ENCODE measurements at regions not wholly inside any gene's neighbourhood (a gene's known extent, or its start where the extent isn't known, plus 50 kb on each side); places are given as distances from the start of the nearest gene placed in this dataset.

GRCh38 chr7:131029002-131029401 lies 295.0 kb upstream of the KLF14 start:
- Mint-ChIP-seq H3K36me3 (peaks cover 2% of the 10 kb centered on the region), H3K27ac (no peak overlapping the region), H3K4me1 (peaks cover 11% of the 10 kb centered on the region), H3K27me3 (ENCODE audit: low read depth) (no peaks in the 10 kb centered on the region), H3K9me3 (no peaks in the 10 kb centered on the region; the same call in 1 of the 2 replicates), H3K4me3 (no peak overlapping the region)
- TF ChIP-seq, protein P1, sequence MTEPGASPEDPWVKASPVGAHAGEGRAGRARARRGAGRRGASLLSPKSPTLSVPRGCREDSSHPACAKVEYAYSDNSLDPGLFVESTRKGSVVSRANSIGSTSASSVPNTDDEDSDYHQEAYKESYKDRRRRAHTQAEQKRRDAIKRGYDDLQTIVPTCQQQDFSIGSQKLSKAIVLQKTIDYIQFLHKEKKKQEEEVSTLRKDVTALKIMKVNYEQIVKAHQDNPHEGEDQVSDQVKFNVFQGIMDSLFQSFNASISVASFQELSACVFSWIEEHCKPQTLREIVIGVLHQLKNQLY (CRISPR knock-in tag; IDR thresholded peaks at IDR 0.05): no peak
- TF ChIP-seq NFE2L1 (CRISPR knock-in tag; IDR thresholded peaks at IDR 0.05) (no peak), ZMAT4 (CRISPR knock-in tag; IDR thresholded peaks at IDR 0.05) (no peak), FOXK1 (CRISPR knock-in tag; IDR thresholded peaks at IDR 0.05) (no peak), ELF4 (CRISPR knock-in tag; IDR thresholded peaks at IDR 0.05; ENCODE audit: low read depth) (no peak)
- TF ChIP-seq, protein P2, sequence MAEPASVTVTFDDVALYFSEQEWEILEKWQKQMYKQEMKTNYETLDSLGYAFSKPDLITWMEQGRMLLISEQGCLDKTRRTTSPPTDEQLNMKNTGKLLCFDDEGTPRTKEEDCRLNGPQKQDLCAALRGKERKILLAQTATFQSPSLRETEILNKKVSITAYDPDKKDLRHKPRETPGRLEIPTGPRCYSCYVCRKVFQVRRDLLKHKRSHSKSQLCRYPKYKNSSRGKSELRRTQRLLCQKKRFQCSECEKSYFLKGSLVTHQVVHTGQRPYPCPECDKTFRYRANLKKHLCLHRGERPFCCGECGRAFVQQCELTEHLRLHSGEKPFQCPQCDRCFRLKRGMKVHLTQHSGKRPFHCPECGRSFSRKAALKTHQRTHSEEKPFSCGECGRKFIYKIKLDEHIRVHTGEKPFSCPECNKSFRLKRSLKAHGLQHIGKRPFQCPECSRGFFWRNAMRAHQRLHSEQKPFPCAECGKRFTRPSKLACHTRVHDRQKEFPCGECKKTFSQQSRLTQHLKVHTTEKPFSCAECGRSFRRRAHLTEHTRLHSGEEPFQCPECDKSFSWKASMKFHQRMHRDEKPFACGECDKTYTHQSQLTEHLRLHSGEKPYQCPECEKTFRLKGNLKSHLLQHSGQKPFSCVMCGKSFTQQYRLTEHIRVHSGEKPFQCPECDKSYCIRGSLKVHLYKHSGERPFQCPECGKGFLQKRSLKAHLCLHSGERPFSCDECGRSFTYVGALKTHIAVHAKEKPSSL (CRISPR knock-in tag; conservative IDR thresholded peaks at IDR 0.05): no peak
- ATAC-seq: no peak
- CTCF ChIA-PET: interaction anchor here (0.7 to 3.2 kb wide), 3 partner anchors 10 to 132 kb away, joined by 3 to 10 read pairs (median 3); no protein-coding TSS in a partner anchor
- POLR2A ChIA-PET: no interaction called here
- DNase-seq (ENCODE audit: low spot score): no peak

DNA sequence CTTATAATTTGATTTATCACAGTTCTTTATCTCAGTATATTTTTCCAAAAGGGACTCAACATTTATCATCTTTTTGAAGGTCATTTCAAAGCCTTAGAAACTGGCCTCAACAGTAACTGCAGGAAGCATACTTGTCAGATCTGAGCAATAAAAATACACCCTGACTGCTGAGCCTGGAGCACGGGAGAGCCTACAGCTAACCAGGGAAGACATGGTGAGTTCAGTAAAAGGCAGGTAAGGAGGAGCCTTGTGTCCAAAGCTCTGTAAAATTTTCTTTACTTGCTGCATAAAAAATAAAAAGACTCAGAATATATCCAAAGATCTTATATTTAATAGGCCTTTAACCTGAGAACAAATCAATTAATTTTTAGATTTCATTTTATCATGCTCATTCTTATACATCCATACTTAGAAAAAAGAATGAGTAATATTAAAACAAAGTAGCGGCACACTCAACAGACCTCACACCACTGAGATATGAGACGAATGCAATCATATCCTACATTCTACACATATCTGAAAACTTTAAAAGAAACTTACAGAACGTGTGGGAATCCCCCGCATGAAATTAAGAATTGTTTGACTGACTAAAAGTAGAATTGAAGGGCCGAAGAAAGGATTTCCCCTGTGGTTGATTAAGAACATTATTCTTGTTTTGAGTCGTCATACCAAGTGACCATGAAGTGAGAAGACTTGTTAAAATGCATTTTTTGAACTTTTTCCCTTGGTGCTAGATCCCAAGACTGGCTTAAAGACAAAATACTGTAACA lies 296.4 kb upstream of the MKLN1 start:
- no peaks in the 10 kb centered on the region for H3K27me3 Mint-ChIP-seq (ENCODE audit: low read depth)
- H3K27ac Mint-ChIP-seq: no peak overlapping the region
- H3K36me3 Mint-ChIP-seq: peaks cover 2% of the 10 kb centered on the region; the same call in 1 of the 2 replicates
- POLR2A ChIA-PET: no interaction called here
- no peak overlapping the region for H3K4me3 Mint-ChIP-seq
- DNase-seq (ENCODE audit: low spot score): no peak
- CTCF ChIA-PET: interaction anchor here (0.7 kb wide), 2 partner anchors 11 to 48 kb away, joined by 4 to 5 read pairs; no protein-coding TSS in a partner anchor
- peaks cover 11% of the 10 kb centered on the region for H3K4me1 Mint-ChIP-seq
- no peak for TF ChIP-seq TEAD1 (CRISPR knock-in tag; IDR thresholded peaks at IDR 0.05)
- TF ChIP-seq OVOL2 (CRISPR knock-in tag; IDR thresholded peaks at IDR 0.05; ENCODE audit: borderline replicate concordance): no peak
- TF ChIP-seq, protein P3, sequence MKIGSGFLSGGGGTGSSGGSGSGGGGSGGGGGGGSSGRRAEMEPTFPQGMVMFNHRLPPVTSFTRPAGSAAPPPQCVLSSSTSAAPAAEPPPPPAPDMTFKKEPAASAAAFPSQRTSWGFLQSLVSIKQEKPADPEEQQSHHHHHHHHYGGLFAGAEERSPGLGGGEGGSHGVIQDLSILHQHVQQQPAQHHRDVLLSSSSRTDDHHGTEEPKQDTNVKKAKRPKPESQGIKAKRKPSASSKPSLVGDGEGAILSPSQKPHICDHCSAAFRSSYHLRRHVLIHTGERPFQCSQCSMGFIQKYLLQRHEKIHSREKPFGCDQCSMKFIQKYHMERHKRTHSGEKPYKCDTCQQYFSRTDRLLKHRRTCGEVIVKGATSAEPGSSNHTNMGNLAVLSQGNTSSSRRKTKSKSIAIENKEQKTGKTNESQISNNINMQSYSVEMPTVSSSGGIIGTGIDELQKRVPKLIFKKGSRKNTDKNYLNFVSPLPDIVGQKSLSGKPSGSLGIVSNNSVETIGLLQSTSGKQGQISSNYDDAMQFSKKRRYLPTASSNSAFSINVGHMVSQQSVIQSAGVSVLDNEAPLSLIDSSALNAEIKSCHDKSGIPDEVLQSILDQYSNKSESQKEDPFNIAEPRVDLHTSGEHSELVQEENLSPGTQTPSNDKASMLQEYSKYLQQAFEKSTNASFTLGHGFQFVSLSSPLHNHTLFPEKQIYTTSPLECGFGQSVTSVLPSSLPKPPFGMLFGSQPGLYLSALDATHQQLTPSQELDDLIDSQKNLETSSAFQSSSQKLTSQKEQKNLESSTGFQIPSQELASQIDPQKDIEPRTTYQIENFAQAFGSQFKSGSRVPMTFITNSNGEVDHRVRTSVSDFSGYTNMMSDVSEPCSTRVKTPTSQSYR (CRISPR knock-in tag; IDR thresholded peaks at IDR 0.05): no peak
- TF ChIP-seq E2F4 (CRISPR knock-in tag; IDR thresholded peaks at IDR 0.05; ENCODE audit: borderline replicate concordance, low read depth): no peak
- TF ChIP-seq NFATC4 (CRISPR knock-in tag; IDR thresholded peaks at IDR 0.05): no peak
- no peak for TF ChIP-seq ZNF138 (CRISPR knock-in tag; conservative IDR thresholded peaks at IDR 0.05)
- TF ChIP-seq ZNF671 (CRISPR knock-in tag; IDR thresholded peaks at IDR 0.05): no peak
- ATAC-seq: no peak
- H3K9me3 Mint-ChIP-seq: no peaks in the 10 kb centered on the region; the same call in 1 of the 2 replicates

DNA sequence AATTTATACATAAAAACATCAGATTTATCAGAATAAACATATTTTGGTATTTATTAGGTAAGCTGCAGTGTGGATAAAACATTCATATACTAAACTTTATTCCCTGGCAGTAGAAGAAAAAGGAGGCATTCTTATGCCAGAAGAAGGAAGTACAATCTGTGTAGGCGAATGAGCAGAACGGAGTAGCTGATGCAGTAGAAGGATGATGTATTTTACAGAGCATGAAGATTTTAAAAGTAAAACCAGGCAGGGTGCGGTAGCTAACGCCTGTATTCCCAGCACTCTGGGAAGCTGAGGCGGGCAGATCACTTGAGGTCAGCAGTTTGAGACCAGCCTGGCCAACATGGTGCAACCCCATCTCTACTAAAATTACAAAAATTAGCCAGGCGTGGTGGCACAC lies 294.9 kb upstream of the MKLN1 start:
- H3K4me3 Mint-ChIP-seq: no peak overlapping the region
- peaks cover 2% of the 10 kb centered on the region; the same call in 1 of the 2 replicates for H3K4me1 Mint-ChIP-seq
- no peak overlapping the region; the same call in 1 of the 2 replicates for H3K27ac Mint-ChIP-seq
- peaks cover 2% of the 10 kb centered on the region; the same call in 1 of the 2 replicates for H3K36me3 Mint-ChIP-seq
- ChIA-PET CTCF (no interaction called here), POLR2A (no interaction called here)
- ATAC-seq: no peak
- H3K27me3 Mint-ChIP-seq (ENCODE audit: low read depth): no peaks in the 10 kb centered on the region
- no peaks in the 10 kb centered on the region; the same call in 1 of the 2 replicates for H3K9me3 Mint-ChIP-seq
- DNase-seq (ENCODE audit: low spot score): no peak
- TF ChIP-seq, protein P4, sequence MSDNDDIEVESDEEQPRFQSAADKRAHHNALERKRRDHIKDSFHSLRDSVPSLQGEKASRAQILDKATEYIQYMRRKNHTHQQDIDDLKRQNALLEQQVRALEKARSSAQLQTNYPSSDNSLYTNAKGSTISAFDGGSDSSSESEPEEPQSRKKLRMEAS (CRISPR knock-in tag; IDR thresholded peaks at IDR 0.05): no peak
- TF ChIP-seq ZNF396 (CRISPR knock-in tag; IDR thresholded peaks at IDR 0.05; ENCODE audit: borderline replicate concordance) (no peak), ETV6 (CRISPR knock-in tag; IDR thresholded peaks at IDR 0.05) (no peak), PRRX2 (CRISPR knock-in tag; IDR thresholded peaks at IDR 0.05) (no peak), TCF7 (CRISPR knock-in tag; IDR thresholded peaks at IDR 0.05; ENCODE audit: low read depth) (no peak), ZNF121 (CRISPR knock-in tag; IDR thresholded peaks at IDR 0.05) (no peak), SMAD3 (CRISPR knock-in tag; IDR thresholded peaks at IDR 0.05; ENCODE audit: borderline replicate concordance) (no peak), TEAD4 (CRISPR knock-in tag; IDR thresholded peaks at IDR 0.05) (no peak), ZNF219 (CRISPR knock-in tag; IDR thresholded peaks at IDR 0.05; ENCODE audit: borderline replicate concordance) (no peak), ZBTB43 (CRISPR knock-in tag; IDR thresholded peaks at IDR 0.05) (no peak)

All from WTC11 (cell line).